AG10803 (cell line): ENCODE measurements at regions not wholly inside any gene's neighbourhood (a gene's known extent, or its start where the extent isn't known, plus 50 kb on each side); places are given as distances from the start of the nearest gene placed in this dataset.

Experiments used
- DNase-seq: peaks from one replicate; pipeline ENCODE4 v3.0.0; 2010; ENCODE audit warnings: low read depth
- H3K4me3 ChIP-seq: 2 replicates; pipeline ENCODE4 v1.5.1; 2011; ENCODE audit warnings: mild to moderate bottlenecking, low read length, control low read depth
- TF ChIP-seq, protein P1 (sequence below): conservative IDR thresholded peaks from 2 replicates; pipeline ENCODE4 v1.5.1; 2011; ENCODE audit warnings: mild to moderate bottlenecking, low read length, control low read depth, inconsistent platforms

DNA sequence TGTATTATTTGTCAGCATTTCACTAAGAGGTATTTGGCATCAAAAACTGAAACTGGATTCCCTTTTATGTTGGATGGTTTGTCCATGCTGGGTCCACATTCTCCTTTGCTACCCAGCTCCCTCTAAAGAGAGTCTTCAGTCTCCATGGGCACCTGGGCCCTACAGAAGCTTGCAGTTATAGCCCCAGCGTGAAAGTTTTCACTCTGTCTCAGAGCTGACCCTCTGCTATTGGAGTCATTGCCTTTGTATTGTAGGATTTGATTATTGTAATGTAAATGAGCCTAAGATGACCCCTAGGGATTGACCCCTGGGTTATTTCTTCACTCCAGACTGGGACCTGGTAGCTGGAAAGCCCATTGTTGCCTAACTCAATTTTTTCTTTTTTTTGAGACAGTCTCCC, 1026.5 kb upstream of the EEF2KMT start:
- DNase-seq, result no peak
- TF ChIP-seq, protein P1, sequence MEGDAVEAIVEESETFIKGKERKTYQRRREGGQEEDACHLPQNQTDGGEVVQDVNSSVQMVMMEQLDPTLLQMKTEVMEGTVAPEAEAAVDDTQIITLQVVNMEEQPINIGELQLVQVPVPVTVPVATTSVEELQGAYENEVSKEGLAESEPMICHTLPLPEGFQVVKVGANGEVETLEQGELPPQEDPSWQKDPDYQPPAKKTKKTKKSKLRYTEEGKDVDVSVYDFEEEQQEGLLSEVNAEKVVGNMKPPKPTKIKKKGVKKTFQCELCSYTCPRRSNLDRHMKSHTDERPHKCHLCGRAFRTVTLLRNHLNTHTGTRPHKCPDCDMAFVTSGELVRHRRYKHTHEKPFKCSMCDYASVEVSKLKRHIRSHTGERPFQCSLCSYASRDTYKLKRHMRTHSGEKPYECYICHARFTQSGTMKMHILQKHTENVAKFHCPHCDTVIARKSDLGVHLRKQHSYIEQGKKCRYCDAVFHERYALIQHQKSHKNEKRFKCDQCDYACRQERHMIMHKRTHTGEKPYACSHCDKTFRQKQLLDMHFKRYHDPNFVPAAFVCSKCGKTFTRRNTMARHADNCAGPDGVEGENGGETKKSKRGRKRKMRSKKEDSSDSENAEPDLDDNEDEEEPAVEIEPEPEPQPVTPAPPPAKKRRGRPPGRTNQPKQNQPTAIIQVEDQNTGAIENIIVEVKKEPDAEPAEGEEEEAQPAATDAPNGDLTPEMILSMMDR, result no peak

DNA sequence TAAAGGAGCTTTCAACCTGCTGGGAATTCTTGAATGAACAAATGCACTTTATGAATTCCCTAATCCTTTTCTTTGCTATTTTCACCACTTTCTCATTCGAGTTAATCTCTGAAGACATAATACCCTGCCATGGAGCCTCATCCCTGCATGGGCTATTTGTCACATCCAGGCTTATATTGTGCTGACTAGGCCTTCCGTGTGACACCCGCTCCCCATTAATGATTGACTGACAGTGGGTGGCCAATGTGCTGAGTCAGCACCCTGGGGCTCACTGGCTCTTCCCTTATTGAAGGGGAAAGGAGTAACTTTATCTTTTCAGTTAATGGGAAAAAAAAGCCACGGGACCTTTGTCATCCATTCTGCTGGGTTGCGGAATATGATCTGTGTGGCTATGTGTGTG, 1024.8 kb upstream of the EEF2KMT start:
- TF ChIP-seq, protein P1, result no peak
- no peak overlapping the region for H3K4me3 ChIP-seq
- DNase-seq, result no peak

More for the DNA sequence above, 1026.5 kb upstream of the EEF2KMT start:
- no peak overlapping the region for H3K4me3 ChIP-seq

DNA sequence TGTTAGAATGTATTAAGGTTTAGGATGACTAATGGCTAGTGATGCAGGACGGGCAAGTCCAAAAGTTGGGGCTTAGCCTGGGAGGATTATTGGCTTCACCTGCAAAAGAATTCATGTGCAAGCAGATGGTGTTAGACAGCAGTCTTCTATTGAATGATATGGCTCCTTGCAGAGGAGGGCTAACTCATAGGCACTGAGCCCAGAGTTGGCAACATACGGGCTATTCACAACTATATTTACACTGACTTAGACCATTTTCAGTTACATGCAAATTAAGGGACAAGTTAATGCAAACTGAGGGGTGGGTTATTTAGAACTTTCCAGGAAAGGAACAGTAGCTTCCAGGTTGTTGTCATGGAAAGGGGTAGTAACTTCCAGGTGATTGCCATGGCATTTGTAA, 1017.1 kb upstream of the EEF2KMT start:
- TF ChIP-seq, protein P1, result no peak
- DNase-seq, result no peak
- no peak overlapping the region for H3K4me3 ChIP-seq

DNA sequence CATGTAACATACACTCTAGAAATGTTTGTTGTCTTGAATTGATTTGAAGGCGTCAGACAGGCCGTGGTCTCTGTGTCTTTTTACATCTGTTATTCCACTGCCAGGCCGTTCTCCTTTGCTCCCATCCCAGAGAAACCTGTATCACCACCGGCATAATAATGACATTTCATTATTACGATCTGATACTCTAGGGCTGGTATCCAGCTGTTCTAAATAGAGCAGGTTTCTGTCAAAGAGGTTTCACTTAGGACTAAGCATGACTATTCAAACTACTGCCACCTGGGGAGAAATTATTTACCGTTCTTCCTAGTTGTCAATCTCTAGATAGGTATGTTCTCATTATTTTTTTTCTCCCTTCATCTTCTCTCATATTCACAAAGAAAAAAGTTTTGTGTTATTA, 1016.2 kb upstream of the EEF2KMT start:
- TF ChIP-seq, protein P1, result no peak
- no peak overlapping the region for H3K4me3 ChIP-seq
- DNase-seq, result no peak

DNA sequence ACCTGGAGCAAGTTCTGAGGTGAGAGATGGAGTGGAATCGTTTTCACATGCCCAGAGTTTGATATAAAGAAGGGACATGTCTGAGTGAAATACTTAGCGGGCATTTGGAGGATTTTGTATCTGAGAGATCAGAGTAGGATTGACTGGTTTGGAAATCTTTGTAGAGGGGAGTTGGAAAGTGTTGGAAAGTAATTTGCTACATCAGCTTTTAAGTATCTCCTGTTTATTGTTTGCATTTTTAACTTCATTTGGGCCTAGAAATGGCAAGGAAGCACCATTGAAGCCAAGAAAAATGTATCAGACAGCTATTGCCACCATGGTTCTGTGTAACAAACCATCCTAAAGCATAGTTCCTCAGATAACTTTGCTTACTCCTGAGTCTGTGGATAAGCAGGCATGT, 1015.1 kb upstream of the EEF2KMT start:
- TF ChIP-seq, protein P1, result no peak
- H3K4me3 ChIP-seq, result no peak overlapping the region
- no peak for DNase-seq

DNA sequence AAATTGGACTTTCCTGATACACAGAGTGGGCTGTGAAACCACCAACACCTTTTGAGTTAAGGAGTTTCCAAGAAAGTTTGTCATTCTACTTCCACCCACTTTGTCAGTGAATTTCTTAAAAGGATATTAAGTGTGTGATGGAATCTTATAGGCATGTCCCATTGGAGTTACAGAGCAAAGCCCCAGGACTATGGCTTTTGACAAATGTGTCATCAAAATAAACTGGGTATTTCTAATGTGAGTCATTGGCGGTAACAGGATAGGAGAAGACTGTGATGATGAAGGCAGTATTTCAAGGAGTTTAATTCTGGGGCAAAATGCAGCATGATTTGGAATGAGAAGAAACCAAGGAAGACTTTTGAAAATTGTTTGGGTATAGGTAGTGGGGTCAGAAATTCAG, 1013.8 kb upstream of the EEF2KMT start:
- H3K4me3 ChIP-seq, result no peak overlapping the region
- TF ChIP-seq, protein P1, result no peak
- DNase-seq, result no peak

DNA sequence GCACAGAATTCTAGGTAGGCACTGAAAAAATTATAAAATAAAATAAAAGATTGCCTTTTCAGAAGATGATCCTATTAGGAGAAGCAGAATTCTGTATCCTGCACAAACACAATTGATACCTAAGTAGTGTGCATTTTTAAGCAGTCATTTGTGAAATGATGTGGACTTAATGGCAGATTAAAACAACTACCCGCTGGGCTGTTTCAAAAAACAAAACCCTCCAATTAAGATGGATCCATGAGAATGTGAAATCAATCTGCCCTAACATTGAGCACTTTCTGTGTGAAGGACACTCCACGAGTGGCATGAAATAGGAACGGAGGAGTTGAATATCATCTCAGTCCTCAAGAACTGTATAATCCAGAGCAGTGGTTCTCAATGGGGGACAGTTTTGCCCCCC, 1012.8 kb upstream of the EEF2KMT start:
- no peak overlapping the region for H3K4me3 ChIP-seq
- TF ChIP-seq, protein P1, result no peak
- no peak for DNase-seq
